ENCODE measurements at regions not wholly inside any gene's neighbourhood (a gene's known extent, or its start where the extent isn't known, plus 50 kb on each side); places are given as distances from the start of the nearest gene placed in this dataset.

DNA sequence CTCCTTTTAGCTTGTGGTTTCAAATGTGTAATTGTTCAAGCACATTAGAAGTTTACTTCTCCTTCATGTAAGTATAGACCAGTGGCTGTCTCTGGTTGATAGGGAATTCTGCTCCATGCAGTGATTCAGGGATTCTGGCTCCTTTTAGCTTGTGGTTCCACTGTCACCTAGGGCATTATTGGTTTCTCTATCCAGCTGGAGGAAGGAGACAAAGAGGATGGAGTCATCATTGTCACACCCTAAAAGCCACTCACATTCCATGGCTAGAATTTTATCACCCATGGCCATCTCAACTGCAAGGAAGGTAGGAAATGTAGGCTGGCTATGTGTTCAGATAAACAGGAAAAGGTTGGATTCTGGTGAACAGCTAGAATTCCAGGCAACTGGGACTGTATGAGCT is 131.2 kb downstream of the URB2 start:
- no peaks in the 10 kb centered on the region for H3K9me3 ChIP-seq (replicated peaks in 1 of 3)
- no peak overlapping the region for H3K4me3 ChIP-seq
- no peak for DNase-seq
- H3K36me3 ChIP-seq (replicated peaks in 1 of 2) = no peaks in the 10 kb centered on the region
- intact Hi-C loops (cut with DNase I) = no loop called here
- no peaks in the 10 kb centered on the region for H3K4me1 ChIP-seq (replicated peaks in 1 of 2)
- TF ChIP-seq POLR2A (IDR thresholded peaks at IDR 0.05) = no peak
- TF ChIP-seq, protein P1, sequence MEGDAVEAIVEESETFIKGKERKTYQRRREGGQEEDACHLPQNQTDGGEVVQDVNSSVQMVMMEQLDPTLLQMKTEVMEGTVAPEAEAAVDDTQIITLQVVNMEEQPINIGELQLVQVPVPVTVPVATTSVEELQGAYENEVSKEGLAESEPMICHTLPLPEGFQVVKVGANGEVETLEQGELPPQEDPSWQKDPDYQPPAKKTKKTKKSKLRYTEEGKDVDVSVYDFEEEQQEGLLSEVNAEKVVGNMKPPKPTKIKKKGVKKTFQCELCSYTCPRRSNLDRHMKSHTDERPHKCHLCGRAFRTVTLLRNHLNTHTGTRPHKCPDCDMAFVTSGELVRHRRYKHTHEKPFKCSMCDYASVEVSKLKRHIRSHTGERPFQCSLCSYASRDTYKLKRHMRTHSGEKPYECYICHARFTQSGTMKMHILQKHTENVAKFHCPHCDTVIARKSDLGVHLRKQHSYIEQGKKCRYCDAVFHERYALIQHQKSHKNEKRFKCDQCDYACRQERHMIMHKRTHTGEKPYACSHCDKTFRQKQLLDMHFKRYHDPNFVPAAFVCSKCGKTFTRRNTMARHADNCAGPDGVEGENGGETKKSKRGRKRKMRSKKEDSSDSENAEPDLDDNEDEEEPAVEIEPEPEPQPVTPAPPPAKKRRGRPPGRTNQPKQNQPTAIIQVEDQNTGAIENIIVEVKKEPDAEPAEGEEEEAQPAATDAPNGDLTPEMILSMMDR (IDR thresholded peaks at IDR 0.05) = no peak
- H3K27me3 ChIP-seq = no peaks in the 10 kb centered on the region
- no peak overlapping the region for H3K27ac ChIP-seq

DNA sequence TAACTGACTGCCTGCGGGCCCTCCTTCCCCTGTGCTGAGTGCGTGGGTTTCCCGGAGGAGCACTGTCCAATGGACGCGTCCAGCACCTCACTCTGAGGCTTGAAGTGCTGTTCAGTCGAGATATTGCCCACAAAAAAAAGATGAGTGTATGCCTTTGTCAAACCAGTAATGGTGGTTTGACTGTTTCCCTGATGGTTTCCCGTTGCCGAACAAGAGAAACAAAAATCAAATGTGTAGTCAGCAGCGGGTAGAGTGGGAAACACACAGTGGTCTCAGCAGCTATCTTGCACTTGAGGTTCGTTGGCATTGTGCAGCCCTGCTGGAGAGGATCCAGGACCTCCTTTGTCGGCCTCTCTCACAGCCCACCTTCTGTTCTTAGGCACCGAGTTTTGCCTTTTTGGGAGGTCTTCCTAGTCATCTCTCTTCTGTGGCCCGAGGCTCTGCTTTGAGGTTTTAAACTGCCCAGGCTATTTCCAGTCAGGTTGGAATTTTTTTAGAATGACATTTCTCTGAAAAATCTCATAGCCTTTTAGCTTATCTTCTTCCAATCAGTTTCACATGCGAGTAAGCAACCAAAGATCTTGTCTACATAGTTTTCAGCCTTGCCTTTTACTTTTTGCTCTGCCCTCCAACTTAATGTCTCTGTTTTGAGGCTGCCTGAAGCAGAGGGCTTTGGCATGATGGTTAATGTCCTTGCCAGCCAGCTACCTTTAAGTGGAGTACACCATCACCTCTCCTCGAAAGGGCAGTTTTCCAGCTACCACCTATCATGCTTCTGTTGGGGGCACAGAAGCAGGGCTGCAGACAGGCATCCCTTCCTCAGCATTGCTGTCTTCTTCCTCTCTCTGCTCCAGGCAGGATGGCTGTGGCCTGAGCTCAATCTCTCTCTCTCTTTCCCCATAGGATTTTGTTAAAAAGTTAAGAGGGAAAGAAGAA is 132.3 kb downstream of the URB2 start:
- TF ChIP-seq POLR2A (IDR thresholded peaks at IDR 0.05) = no peak
- TF ChIP-seq, protein P1 (IDR thresholded peaks at IDR 0.05) = no peak
- Histone ChIP-seq H3K36me3 (replicated peaks in 1 of 2) (no peaks in the 10 kb centered on the region), H3K4me1 (replicated peaks in 1 of 2) (no peaks in the 10 kb centered on the region), H3K27ac (no peak overlapping the region), H3K4me3 (no peak overlapping the region), H3K27me3 (no peaks in the 10 kb centered on the region), H3K9me3 (replicated peaks in 1 of 3) (no peaks in the 10 kb centered on the region)
- WGBS, 4 donors = 80 to 90% (median 87%) methylated on average over 14 to 15 of the region's 15 CpGs
- intact Hi-C loops (cut with DNase I) = no loop called here
- no peak for DNase-seq

DNA sequence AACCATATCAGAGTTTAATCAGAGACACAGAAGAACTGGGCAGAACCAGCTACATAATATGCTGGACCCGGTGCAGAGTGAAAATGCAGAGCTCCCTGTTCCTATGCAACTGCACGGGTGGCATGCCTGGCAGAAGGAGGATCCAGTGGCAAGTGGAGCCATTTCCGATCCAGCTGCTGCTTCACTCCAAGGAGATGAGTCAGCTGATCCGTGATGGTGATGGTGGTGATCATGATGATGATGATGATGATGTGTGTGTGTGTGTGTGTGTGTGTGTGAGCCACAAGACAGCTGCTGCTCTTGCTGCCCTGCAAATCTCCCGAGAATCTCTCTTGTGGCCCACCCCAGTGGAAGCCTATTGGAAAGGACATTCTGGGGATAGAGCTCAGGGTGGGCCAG is 133.0 kb downstream of the URB2 start:
- 84 to 91% (median 88%) methylated on average over 5 of the region's 5 CpGs for WGBS, 4 donors
- TF ChIP-seq, protein P1 (IDR thresholded peaks at IDR 0.05) = no peak
- TF ChIP-seq POLR2A (IDR thresholded peaks at IDR 0.05) = no peak
- Histone ChIP-seq H3K9me3 (replicated peaks in 1 of 3) (no peaks in the 10 kb centered on the region), H3K27me3 (no peaks in the 10 kb centered on the region), H3K36me3 (replicated peaks in 1 of 2) (no peaks in the 10 kb centered on the region), H3K27ac (no peak overlapping the region), H3K4me1 (replicated peaks in 1 of 2) (no peaks in the 10 kb centered on the region), H3K4me3 (no peak overlapping the region)
- no peak for DNase-seq
- intact Hi-C loops (cut with DNase I) = no loop called here

DNA sequence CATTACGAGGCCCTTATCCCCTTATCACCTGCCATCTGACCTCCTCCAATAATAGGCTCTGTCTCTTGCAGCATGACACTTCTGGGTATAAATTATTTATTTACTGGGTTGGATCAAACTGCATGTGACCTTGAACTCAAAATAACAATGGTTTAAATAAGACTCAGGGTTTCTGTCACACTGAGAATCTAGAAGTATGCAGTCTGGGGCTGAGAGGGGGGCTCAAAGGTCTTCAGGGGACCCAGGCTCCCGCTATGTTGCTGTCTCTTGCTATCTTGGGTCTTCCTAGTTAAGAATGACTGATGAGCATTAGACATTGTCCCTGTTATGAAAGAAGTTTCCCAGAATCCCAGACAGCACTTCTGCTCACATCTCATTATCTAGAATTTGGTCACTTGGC is 133.5 kb downstream of the URB2 start:
- 65 to 78% (median 69%) methylated on average over 2 of the region's 2 CpGs for WGBS, 4 donors
- H3K4me3 ChIP-seq = no peak overlapping the region
- intact Hi-C loops (cut with DNase I) = no loop called here

More for the DNA sequence above, 133.5 kb downstream of the URB2 start:
- Histone ChIP-seq H3K36me3 (replicated peaks in 1 of 2) (no peaks in the 10 kb centered on the region), H3K27ac (no peak overlapping the region), H3K4me1 (replicated peaks in 1 of 2) (no peaks in the 10 kb centered on the region), H3K9me3 (replicated peaks in 1 of 3) (no peaks in the 10 kb centered on the region), H3K27me3 (no peaks in the 10 kb centered on the region)
- no peak for DNase-seq
- TF ChIP-seq, protein P1 (IDR thresholded peaks at IDR 0.05) = no peak
- no peak for TF ChIP-seq POLR2A (IDR thresholded peaks at IDR 0.05)
